Hepatocyte (in vitro differentiated cells): ENCODE measurements at regions not wholly inside any gene's neighbourhood (a gene's known extent, or its start where the extent isn't known, plus 50 kb on each side); places are given as distances from the start of the nearest gene placed in this dataset.

Experiments
- EZH2phosphoT487 ChIP-seq: fragments of 200-600 bp; sonication (generic); IDR thresholded peaks from one replicate; pipeline ENCODE4 v1.6.1; 2018; ENCODE audit warnings: antibody characterized with exemption, mild to moderate bottlenecking, low read depth, moderate library complexity; ENCODE audit not compliant: unreplicated experiment, severe bottlenecking
- TF ChIP-seq, protein P1 (sequence below): fragments of 200-600 bp; sonication (generic); IDR thresholded peaks from 2 replicates; pipeline ENCODE4 v1.5.1; 2016; ENCODE audit warnings: antibody characterized with exemption, mild to moderate bottlenecking; ENCODE audit not compliant: poor library complexity

DNA sequence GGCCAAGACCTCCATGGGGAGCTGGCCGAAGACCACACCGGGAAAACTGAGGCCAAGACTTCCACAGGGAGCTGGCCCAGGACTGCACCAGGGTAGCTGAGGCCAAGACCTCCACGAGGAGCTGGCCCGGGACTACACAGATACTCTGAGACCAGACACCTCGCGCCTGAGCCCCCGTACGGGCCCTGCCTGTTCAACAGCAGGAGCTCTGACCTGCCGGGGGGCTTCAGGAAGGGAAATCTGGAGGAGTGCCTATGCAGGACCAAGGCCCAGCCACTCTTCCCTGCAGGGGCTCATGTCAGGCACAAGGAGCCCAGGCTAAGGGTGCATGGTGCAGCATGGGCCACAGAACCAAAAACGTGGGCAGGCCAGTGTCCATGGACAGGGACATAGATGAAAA lies 151.6 kb downstream of the TMEM18 start:
- TF ChIP-seq, protein P1, sequence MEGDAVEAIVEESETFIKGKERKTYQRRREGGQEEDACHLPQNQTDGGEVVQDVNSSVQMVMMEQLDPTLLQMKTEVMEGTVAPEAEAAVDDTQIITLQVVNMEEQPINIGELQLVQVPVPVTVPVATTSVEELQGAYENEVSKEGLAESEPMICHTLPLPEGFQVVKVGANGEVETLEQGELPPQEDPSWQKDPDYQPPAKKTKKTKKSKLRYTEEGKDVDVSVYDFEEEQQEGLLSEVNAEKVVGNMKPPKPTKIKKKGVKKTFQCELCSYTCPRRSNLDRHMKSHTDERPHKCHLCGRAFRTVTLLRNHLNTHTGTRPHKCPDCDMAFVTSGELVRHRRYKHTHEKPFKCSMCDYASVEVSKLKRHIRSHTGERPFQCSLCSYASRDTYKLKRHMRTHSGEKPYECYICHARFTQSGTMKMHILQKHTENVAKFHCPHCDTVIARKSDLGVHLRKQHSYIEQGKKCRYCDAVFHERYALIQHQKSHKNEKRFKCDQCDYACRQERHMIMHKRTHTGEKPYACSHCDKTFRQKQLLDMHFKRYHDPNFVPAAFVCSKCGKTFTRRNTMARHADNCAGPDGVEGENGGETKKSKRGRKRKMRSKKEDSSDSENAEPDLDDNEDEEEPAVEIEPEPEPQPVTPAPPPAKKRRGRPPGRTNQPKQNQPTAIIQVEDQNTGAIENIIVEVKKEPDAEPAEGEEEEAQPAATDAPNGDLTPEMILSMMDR, result no peak
- TF ChIP-seq EZH2phosphoT487, result no peak
